Right ventricle myocardium inferior (tissue), 1 donor: ENCODE measurements at regions not wholly inside any gene's neighbourhood (a gene's known extent, or its start where the extent isn't known, plus 50 kb on each side); places are given as distances from the start of the nearest gene placed in this dataset.
A peak's percentile ranks its signal among the peaks of the same experiment; 100 is the strongest.

Source experiments
- ATAC-seq: fragments of 200-7000 bp; cut with Tn5 transposase; one replicate; pipeline ENCODE4 v1.9.1; 2020; ENCODE audit warnings: mild to moderate bottlenecking, moderate library complexity
- DNase-seq: peaks from one replicate; pipeline ENCODE4 v3.0.0; 2021; ENCODE audit errors: missing footprints
- intact Hi-C: fragments of 100-400 bp; cut with DNase I; formaldehyde crosslinking; loops from one replicate; pipeline ENCODE4 v1.11.0; 2022
- donor health status: DM: no; HTN: yes; CAD: no; lungs with severe emphysema.

DNA sequence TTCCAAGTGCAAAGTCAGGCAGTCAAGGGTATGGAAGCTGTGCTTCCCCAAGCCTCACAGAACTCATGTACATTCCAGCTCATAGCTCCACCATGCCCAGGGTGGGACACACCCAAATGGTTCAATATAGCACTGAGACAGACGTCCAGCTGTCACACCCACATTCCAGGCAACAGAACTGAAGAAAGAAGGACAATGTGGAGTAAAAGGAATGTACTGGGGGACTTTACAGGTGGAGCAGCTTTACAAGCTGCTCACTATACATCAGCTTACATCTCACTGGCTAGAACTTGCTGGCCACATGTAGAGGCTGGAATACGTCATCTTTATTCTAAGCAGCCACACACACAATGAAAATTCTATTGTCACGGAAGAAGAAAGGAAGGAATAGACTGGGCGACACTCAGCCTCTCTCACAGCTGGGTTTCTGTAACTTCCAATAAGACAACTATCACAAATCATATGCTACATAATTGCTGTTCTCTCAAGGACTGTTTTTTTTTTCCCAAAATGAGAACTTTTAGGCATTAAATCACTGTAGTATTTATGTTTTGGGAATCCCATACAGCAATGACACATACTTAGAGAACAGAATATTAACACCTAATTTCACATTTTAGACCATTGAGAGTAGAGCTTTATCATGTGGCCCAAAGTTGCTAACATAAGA is 86.1 kb downstream of the KLF12 start:
- intact Hi-C loops: loop anchor here (10.0 kb wide), 1 partner anchor 213 kb away; no protein-coding TSS in a partner anchor
- DNase-seq (no peak), ATAC-seq (peak; percentile 23)

DNA sequence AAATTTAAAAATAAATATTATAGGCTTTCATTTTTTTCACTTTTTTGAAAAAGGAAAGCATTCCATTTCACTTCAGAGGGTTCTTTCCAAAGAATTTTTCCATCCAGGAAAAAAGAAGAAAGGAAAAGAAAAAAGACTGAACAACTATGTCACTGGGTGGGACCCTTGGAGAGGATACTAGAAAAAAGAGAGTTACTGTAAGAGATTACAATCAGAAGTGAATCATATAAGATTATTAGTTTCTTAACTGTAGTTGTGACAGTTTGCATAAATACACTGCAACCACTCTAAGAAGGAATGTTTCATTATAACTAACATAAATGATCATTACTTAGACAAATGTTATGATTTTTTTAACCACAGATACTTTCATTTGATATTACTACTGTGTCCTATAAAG is 87.8 kb downstream of the KLF12 start:
- intact Hi-C loops: loop anchor here (10.0 kb wide), 1 partner anchor 212 kb away; no protein-coding TSS in a partner anchor
- ATAC-seq: no peak
- DNase-seq: no peak

DNA sequence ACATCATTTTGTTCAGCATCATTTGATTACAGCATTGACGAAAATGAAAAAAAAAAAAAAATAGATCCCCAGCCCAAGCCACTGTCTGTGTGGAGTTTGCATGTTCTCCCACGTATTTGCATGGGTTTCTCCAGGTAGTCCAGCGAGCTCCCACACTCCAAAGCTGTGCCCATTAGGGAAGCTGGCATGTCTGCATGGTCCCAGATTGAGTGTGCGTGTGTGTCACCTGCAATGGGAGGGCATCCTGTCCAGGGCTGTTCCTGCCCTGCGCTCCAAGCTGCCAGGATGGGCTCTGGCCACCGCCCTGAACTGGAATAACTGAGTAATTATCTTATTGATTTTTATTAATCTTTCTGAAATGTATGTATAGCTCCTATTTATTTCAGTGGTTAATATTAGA is 88.6 kb downstream of the KLF12 start:
- DNase-seq (no peak), ATAC-seq (no peak)
- intact Hi-C loops: loop anchor here (10.0 kb wide), 1 partner anchor 211 kb away; no protein-coding TSS in a partner anchor

DNA sequence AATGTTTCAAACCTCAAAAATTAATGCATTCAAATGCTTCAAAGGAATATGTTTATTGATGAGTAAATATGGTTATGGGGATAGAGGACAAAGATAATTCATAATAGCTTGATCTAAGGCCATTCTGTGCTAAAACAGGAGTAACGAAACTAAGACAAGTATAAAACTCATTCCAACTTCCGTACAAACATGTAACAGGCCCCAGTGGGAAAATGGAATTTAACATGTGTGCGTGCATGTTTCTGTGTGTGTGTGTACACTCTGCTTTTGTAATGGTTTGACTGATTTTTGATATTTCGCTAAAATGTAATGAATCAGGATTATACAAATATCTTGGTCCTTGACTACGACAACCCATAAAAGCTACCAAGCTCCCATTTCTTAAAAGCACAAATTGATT is 91.0 kb downstream of the KLF12 start:
- ATAC-seq (no peak), DNase-seq (no peak)
- intact Hi-C loops: loop anchor here (10.0 kb wide), 1 partner anchor 208 kb away; no protein-coding TSS in a partner anchor

DNA sequence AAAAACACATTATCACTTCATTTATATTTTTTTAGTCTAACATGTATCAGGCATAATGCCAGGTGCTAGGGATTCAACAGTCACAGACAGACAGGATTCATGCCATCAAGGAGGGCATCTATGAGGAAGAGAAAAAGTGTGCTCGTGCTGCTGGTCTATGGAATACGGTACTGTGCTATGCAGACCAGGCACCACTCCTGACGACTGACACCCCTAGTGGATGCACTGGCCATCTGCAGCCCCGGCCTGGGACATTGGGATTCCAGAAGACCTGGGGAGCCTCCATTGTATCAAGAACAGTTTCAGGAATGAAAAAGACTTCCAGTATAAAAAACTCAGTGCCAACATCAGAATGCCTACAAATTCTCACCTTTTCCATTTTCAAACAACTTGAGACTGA is 94.0 kb downstream of the KLF12 start:
- intact Hi-C loops: loop anchor here (10.0 kb wide), 1 partner anchor 205 kb away; no protein-coding TSS in a partner anchor
- DNase-seq: peak; percentile 70
- ATAC-seq: peak; percentile 76

DNA sequence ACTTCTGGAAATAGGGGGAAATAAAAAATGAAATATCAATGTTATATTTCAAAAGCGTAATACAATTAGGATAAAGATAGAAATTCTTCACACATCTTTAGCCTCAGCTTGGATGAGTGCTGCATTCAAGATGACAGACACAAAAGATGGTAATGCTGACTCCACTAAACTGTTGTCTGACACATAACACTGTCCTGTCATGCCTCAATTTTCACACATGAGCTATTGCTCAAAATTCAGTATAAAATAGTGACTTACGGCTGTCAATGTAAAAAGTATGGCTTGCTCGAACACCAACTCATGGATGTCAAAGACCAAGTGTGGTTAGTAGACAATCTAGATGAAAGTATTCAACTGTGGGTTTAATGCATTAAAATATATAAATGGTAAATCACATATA is 94.5 kb downstream of the KLF12 start:
- no peak for ATAC-seq
- intact Hi-C loops: loop anchor here (10.0 kb wide), 1 partner anchor 205 kb away; no protein-coding TSS in a partner anchor
- no peak for DNase-seq

DNA sequence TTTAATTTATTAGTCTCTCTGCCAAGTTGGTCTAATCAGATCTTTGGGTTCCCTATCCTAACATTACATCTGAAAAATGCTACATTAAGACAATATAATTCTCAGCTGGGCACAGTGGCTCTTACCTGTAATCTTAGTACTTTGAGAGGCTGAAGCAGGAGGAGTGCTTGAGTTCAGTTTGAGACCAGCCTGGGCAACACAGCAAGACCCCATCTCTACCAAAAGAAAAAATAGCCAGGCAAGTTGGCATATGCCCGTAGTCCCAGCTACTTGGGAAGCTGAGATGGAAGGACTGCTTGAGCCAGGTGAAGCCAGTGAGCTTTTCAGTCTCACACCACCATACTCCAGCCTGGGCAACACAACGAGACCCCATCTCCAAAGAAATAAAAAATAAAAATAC is 95.0 kb downstream of the KLF12 start:
- DNase-seq (no peak), ATAC-seq (no peak)
- intact Hi-C loops: no loop called here

DNA sequence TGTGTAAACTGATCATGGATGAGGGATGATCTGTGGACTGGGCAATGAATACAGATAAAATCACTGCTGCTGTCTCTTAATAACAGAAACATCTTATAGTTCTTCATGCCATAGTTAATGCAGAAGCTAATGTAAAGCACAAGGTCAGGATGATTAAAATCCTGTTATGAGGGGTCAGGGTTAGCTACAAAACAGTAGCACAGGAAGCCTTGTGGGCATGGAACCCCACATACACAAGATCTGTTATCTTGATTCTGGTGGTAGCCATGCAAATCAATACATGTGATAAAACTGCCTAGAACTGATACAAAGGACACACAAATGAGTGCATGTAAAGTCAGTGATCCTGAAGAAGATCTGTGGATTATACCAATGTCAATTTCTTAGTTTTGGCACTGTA is 96.4 kb downstream of the KLF12 start:
- intact Hi-C loops: no loop called here
- ATAC-seq (no peak), DNase-seq (no peak)

DNA sequence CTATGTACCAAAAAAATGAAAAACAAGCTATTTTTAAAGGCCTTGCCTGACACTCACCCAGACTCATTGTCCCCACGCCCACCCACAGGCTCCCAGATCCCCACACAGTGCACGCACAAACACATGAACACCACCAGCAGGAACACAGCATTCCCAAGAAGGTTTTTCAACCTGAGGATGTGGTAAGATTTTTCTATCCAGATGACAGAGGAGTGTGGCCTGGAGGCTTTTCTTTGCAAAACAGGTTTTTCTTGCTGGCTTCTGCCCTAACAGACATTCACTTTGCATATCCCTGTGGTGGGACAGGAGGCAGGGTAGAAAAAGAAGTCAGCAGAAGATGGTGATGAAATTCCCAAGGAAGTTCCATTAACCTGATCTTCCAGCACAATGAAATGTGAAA is 97.8 kb downstream of the KLF12 start:
- intact Hi-C loops: no loop called here
- DNase-seq (no peak), ATAC-seq (no peak)

DNA sequence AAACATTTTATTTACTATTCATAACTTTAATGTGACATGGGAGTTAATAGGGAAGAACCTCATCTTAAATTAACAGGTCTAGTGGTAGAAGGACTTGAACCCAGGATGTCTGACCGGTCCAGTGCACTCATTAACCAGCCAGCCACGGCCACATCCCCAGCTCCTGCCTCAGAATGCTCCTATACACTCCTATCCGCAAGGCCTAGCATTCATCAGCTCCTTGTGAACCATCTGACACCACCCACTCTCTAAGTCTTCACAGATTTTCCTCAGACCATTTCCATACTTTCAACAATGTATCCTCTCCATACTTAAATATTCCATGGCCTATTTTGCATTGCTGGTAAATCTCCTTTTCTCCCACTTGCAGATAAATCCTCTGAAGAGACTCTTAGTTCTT is 98.3 kb downstream of the KLF12 start:
- intact Hi-C loops: no loop called here
- DNase-seq (no peak), ATAC-seq (no peak)

DNA sequence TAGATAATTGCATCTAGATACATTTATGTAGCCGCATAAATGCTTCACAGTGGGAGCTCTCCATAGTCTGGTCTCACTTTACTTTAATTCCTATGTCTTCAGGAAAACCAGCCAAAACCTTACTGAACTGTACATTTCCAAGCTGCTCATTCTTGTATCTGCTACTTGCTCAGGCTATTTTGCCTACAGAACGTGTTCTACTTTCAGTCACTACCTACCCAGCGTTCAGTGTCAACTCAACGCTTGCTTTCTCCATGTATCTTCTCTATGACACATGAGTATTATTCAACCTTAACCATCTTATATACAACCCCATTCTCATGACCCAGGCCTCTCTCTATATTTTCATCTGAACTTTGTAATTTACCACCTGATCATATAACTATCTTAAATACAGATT is 101.9 kb downstream of the KLF12 start:
- intact Hi-C loops: no loop called here
- no peak for DNase-seq
- no peak for ATAC-seq

DNA sequence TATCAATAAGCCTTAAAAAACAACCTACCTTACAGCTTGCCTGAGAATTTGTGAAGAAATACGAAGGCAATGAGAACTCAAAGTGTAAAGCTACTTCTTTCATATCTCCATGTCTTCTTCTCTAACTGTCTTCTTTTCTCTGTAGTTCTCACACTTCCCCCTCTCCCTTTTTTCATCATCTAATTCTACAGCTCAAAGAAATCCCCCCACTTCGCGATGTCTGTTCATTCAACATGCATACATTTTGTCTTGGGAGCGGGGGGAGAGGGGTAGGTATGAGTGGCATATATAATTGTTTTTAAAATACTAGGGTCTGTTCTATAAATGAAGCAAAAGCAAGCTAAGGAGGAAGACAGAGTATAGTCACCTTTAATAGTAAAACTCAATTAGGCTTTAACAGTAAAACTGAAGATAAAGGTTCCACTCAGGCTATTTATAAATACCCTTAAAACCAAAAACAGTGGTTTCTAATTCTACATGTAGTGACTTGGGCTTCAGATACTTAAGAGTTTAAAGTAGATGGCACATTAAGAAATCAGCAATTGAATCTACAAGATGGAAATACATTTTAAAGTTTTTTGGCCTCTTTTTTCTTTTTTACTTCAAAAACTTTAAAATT is 106.9 kb downstream of the KLF12 start:
- intact Hi-C loops: no loop called here

DNA sequence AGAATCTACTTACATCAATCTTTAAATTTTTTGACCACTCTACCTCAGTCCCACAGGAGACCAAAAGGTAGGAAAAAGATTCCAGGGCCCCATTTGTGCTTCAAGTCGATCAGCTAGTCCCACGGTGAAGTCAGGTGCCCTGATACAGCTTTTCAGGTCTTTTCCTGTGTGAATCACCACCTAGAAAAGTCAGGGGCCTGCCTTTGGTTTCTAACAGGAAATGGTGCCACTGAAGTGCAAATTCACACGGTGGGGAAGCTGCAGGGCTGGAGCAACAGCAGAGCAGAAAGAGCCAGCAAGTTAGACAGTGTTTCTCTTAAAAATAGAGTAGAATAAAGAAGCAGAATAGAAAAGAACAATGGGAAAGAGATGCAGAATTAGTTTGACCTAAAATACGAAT is 107.5 kb downstream of the KLF12 start:
- DNase-seq (no peak), ATAC-seq (no peak)
- intact Hi-C loops: no loop called here

More for the DNA sequence above, 106.9 kb downstream of the KLF12 start:
- no peak for DNase-seq
- ATAC-seq: no peak

DNA sequence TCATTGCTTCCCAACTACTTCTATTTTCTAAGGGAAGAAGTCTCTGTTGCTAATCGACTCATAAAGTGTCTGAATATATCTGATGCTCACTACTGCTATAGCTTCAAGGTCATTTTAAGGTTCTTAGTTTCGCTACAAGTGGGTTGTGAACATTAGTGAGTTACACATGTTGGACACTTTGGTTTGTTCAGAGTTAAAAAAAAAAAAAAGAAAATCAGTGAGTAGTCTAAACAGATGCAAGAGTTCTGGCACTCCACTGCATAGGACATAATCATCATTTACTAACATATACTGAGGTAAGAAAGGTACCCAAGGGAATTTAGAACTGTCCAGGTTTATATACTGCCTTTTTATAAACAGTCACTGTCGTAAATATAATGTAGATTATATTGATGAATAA is 108.8 kb downstream of the KLF12 start:
- intact Hi-C loops: no loop called here
- ATAC-seq (no peak), DNase-seq (no peak)

DNA sequence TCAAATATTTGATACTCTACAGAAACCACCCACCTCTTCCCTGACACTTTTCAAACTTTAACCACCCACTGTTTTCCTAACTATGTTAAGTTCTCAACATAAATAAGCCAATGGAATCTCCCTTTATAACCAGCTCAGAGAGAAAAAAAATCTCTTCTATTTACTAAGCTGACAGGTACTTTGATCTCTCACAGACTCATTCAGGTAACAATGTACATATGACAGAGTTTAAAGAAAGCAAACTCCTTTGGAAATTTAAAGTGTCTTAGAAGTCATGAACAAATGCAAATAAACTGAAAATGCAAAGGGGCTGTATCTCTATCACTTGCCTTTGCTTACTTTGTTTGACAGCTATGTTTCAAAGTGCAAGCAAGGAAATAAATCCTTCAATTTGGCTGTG is 109.3 kb downstream of the KLF12 start:
- intact Hi-C loops: no loop called here
- no peak for ATAC-seq
- no peak for DNase-seq

DNA sequence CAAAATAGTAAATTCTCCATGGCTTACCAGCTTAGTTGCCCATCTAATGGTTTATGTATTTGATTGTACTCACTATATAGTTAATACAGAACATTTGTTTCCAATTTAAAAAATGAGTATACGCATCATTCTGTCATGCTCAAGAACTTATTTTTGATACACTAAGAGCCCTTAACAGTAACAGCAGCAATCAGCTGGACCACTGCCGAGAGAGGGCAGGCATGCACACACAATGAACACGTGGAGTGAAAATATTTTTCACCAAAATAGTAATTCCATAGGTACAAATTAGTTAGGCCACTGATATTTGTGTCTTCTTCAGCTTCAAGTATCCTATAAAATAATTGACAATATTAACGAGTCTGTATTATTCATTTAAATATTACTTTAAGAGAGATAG is 109.9 kb downstream of the KLF12 start:
- intact Hi-C loops: no loop called here
- ATAC-seq (no peak), DNase-seq (no peak)

DNA sequence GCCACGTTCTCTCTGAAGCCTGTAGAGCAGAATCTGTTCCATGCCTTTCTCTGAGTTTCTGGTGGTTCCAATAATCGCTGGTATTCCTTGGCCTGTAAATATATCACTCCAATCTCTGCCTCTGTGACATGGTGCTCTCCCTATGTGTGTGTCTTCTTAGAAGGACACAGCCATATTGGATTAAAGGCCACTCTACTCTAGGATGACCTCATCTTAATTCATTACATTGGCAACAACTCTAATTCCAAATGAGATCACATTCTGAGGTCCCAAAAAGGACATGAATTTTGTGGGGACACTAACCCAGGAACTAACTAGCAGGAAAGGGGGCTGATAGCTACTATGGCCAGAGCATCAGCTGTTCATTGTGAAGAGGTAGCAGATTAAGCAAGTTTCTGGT is 110.7 kb downstream of the KLF12 start:
- intact Hi-C loops: no loop called here
- no peak for DNase-seq
- no peak for ATAC-seq

DNA sequence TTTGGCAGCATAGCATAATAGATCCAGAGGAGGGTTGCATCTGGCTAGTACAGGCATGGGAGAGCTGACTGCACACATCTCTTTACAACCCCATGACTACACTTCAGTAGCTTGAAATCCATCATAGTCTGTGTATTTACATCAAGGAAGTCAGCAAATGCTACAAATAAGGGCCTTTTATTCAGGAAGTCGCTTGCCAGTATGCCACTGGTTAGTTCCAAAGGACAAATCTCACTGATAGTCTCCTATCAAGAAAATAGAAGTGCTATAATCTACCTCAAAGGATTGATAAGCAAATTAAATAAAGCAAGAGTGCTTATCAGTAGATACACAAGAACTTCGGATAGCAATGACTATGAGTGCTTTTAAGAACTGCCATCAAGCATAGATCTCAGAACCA is 112.7 kb downstream of the KLF12 start:
- DNase-seq (no peak), ATAC-seq (no peak)
- intact Hi-C loops: no loop called here

DNA sequence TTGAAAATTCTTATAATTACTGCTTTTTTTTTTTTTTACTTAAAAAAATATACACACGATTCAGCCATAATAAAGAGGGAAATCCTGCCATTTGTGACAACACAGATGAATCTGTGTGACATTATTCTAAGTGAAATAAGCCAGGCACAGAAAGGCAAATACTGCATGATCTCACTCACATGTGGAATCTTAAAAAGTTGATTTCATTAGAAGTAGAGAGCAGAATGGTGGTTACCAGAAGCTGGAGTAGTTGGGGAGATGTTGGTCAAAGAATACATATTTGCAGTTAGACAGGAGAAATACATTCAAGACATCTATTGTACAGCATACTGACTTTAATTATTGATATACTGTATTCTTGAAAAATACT is 116.2 kb downstream of the KLF12 start:
- DNase-seq (no peak), ATAC-seq (no peak)
- intact Hi-C loops: no loop called here

DNA sequence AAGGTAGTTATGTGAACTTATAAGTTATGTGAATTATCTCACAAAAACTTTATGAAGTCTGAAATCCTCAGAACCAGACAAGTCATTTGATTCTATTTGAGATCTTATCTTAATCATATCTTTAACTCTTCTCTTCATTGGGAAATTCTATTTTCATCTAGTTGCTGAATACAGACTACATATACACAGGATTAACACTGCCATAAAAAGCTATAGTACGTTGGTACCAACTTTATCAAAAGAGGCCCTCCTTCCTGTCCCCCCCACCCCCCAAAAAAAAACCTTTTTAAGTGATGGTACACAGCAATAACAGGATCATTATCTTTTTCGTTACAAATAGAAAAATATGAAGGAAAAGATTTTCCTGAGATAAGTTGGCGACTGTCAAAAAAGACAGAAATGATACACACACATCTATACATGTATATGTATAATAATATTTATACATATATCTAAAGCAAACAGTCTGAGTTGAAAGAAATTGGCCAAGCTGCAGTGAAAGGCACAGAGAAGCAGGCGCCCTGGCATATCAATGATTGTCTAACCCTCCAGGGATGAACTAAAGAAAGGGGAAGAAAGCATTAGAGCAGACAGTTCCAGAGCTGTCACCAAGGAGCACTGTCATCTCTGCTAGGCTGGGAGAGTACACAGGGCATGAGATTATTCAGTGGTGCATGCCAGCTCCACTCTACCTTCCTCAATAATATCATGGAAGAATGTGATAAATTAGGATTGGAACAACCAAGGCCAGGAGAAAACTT is 116.7 kb downstream of the KLF12 start:
- DNase-seq (no peak), ATAC-seq (peak; percentile 50)
- intact Hi-C loops: no loop called here
